GM12878 (cell line): ENCODE measurements at regions not wholly inside any gene's neighbourhood (a gene's known extent, or its start where the extent isn't known, plus 50 kb on each side); places are given as distances from the start of the nearest gene placed in this dataset.

ENCODE experiments used
- ATAC-seq: fragments of 200-7000 bp; cut with Tn5 transposase; 3 replicates; pipeline ENCODE4 v1.9.1; 2020; ENCODE audit warnings: mild to moderate bottlenecking, moderate library complexity
- BruUV-seq: library from RNA; stranded (reverse); fragments of 400-500 nt; replicated peaks from 2 replicates; lab custom pipeline; 2021; lab: Mats Ljungman, UMichigan
- CTCF ChIA-PET: fragments of 300-600 bp; sonication (Branson Sonifier 250); formaldehyde crosslinking; extraction: SDS; loops from one replicate; lab custom pipeline; 2021; ENCODE audit warnings: inconsistent platforms; lab: Yijun Ruan, JAX
- POLR2A ChIA-PET: fragments of 350-600 bp; formaldehyde crosslinking; extraction: SDS; loops from one replicate; lab custom pipeline; 2021; ENCODE audit warnings: inconsistent platforms; lab: Charles Lee
- RAD21 ChIA-PET: fragments of 300-600 bp; sonication (Branson Sonifier 250); formaldehyde crosslinking; loops from one replicate; lab custom pipeline; 2023; ENCODE audit warnings: antibody characterized with exemption; ENCODE audit not compliant: unreplicated experiment; lab: Charles Lee
- SMC1A ChIA-PET: fragments of 300-600 bp; sonication (Branson Sonifier 250); formaldehyde crosslinking; loops from one replicate; lab custom pipeline; 2023; ENCODE audit not compliant: unreplicated experiment, uncharacterized antibody; lab: Charles Lee
- DNase-seq: peaks from one replicate; pipeline ENCODE4 v3.0.0-alpha.2; 2011; ENCODE audit warnings: low read depth, low spot score
- FAIRE-seq: peaks from 3 replicates; lab custom pipeline; 2011; peaks lifted over from hg19 to GRCh38; lab: Jason Lieb, UNC
- H2AFZ ChIP-seq: 2 replicates; pipeline ENCODE4 v1.6.0; 2011; ENCODE audit warnings: low read depth, low read length, control low read depth; ENCODE audit not compliant: control insufficient read depth
- H3K27ac ChIP-seq: 2 replicates; pipeline ENCODE4 v1.5.1; 2011; ENCODE audit warnings: control low read depth; ENCODE audit not compliant: control insufficient read depth, insufficient read depth
- H3K27me3 ChIP-seq, 2 experiments: replicated peaks in 1 of 2; 2 replicates each; pipeline versions ENCODE4 v1.6.0 to v1.6.1; 2011; ENCODE audit warnings: low read length in 1 of 2; ENCODE audit not compliant: control insufficient read depth in 2 of 2, insufficient read depth in 2 of 2
- H3K36me3 ChIP-seq, 2 experiments: 2 replicates each; pipeline ENCODE4 v1.5.1; 2011; ENCODE audit warnings: low read length in 1 of 2; ENCODE audit not compliant: control insufficient read depth in 2 of 2, insufficient read depth in 2 of 2
- H3K4me1 ChIP-seq: 2 replicates; pipeline ENCODE4 v1.6.1; 2011; ENCODE audit warnings: mild to moderate bottlenecking, low read length, moderate library complexity, mixed read lengths; ENCODE audit not compliant: control insufficient read depth, insufficient read depth
- H3K4me2 ChIP-seq: 2 replicates; pipeline ENCODE4 v1.6.0; 2011; ENCODE audit warnings: control low read depth; ENCODE audit not compliant: control insufficient read depth, insufficient read depth
- H3K4me3 ChIP-seq: fragments of 200-600 bp; sonication (generic); 2 replicates; pipeline ENCODE4 v1.5.1; 2016
- H3K79me2 ChIP-seq: 2 replicates; pipeline ENCODE4 v1.6.0; 2011; ENCODE audit warnings: low read length; ENCODE audit not compliant: control insufficient read depth, insufficient read depth
- H3K9ac ChIP-seq: 2 replicates; pipeline ENCODE4 v1.8.0; 2011; ENCODE audit warnings: low read length, control low read depth, mixed read lengths; ENCODE audit not compliant: control insufficient read depth, insufficient read depth
- H3K9me3 ChIP-seq: replicated peaks from 3 replicates; pipeline ENCODE4 v1.5.1; 2011; ENCODE audit warnings: mild to moderate bottlenecking, low read length; ENCODE audit not compliant: control insufficient read depth, insufficient read depth
- H4K20me1 ChIP-seq: 2 replicates; pipeline ENCODE4 v1.6.0; 2011; ENCODE audit not compliant: control insufficient read depth, insufficient read depth
- BCL11A ChIP-seq: IDR thresholded peaks from 2 replicates; pipeline ENCODE4 v1.6.1; 2011; ENCODE audit warnings: low read depth, low read length
- BCL3 ChIP-seq: IDR thresholded peaks from 2 replicates; pipeline ENCODE4 v1.6.1; 2011; ENCODE audit warnings: borderline replicate concordance, low read depth, mild to moderate bottlenecking, moderate library complexity, low read length; ENCODE audit not compliant: insufficient read depth, poor library complexity, severe bottlenecking
- GABPA ChIP-seq: IDR thresholded peaks from 2 replicates; pipeline ENCODE4 v1.6.1; 2014; ENCODE audit warnings: antibody characterized with exemption, low read depth, mild to moderate bottlenecking, inconsistent platforms
- HCFC1 ChIP-seq: fragments of 150-350 bp; IDR thresholded peaks from 2 replicates; pipeline ENCODE4 v1.6.1; 2014; ENCODE audit warnings: low read length
- IKZF2 ChIP-seq, 2 experiments: fragments of 450-650 bp; IDR thresholded peaks; 2 replicates each; pipeline ENCODE4 v1.6.1; 2017; ENCODE audit warnings: mild to moderate bottlenecking in 2 of 2, moderate library complexity in 2 of 2
- NBN ChIP-seq: fragments of 450-650 bp; IDR thresholded peaks from 2 replicates; pipeline ENCODE4 v1.6.1; 2016
- PAX5 ChIP-seq: IDR thresholded peaks from 2 replicates; pipeline ENCODE4 v1.6.1; 2011; ENCODE audit warnings: low read depth, low read length, borderline replicate concordance
- REST ChIP-seq: IDR thresholded peaks from 2 replicates; pipeline ENCODE4 v1.6.1; 2012; ENCODE audit warnings: mild to moderate bottlenecking, low read depth, low read length
- TARDBP ChIP-seq: IDR thresholded peaks from 2 replicates; pipeline ENCODE4 v1.6.1; 2016; ENCODE audit warnings: borderline replicate concordance
- USF1 ChIP-seq: IDR thresholded peaks from 2 replicates; pipeline ENCODE4 v1.6.1; 2011; ENCODE audit warnings: borderline replicate concordance, low read depth, mild to moderate bottlenecking, moderate library complexity, mixed read lengths, low read length; ENCODE audit not compliant: insufficient read depth; ENCODE audit errors: extremely low read length
- ZNF207 ChIP-seq: fragments of 450-650 bp; IDR thresholded peaks from 2 replicates; pipeline ENCODE4 v1.6.1; 2014; ENCODE audit warnings: antibody characterized with exemption, mild to moderate bottlenecking, borderline replicate concordance
- WGBS: methylation state at CpG from one replicate; pipeline ENCODE4 v1.1.6; 2016; ENCODE audit warnings: low lambda C conversion rate; ENCODE audit not compliant: insufficient replicate concordance, insufficient coverage; ENCODE audit errors: missing lambda C conversion rate; 5-methylcytosine and 5-hydroxymethylcytosine counted together
- in situ Hi-C: fragments of 300-500 bp; cut with MboI; formaldehyde crosslinking; loops from 9 replicates; pipeline ENCODE4 v1.14.3; 2018; ENCODE audit warnings: mixed read lengths
- intact Hi-C: fragments of 100-400 bp; cut with micrococcal nuclease; formaldehyde crosslinking; loops from one replicate; pipeline ENCODE4 v1.14.2; 2022; ENCODE audit not compliant: unreplicated experiment

- RAD21 ChIA-PET, result no interaction called here
- H3K27me3 ChIP-seq, result peaks cover 2% of the 10 kb centered on the region in 2 experiments; a peak in 3 of 4 replicates
- ATAC-seq (no peak), DNase-seq (no peak)
- BruUV-seq, result no TSS peak
- H3K27ac ChIP-seq, result no peak overlapping the region
- H3K9me3 ChIP-seq, result no peaks in the 10 kb centered on the region
- no peak overlapping the region for H3K9ac ChIP-seq
- intact Hi-C loops (no loop called here), in situ Hi-C loops (no loop called here)
- H3K4me3 ChIP-seq, result no peak overlapping the region
- no peaks in the 10 kb centered on the region for H3K36me3 ChIP-seq
- TF ChIP-seq USF1 (no peak), NBN (no peak), HCFC1 (no peak), TARDBP (no peak), IKZF2 (IDR thresholded peaks at IDR 0.05) (no peak), BCL3 (no peak), ZNF207 (no peak), BCL11A (no peak), GABPA (no peak), PAX5 (no peak), REST (no peak)
- TF ChIP-seq, all 136 proteins: peak for 0
- ChIA-PET POLR2A (no interaction called here), CTCF (no interaction called here), SMC1A (no interaction called here)
- Histone ChIP-seq H4K20me1 (no peaks in the 10 kb centered on the region), H3K4me2 (no peak overlapping the region), H3K4me1 (no peaks in the 10 kb centered on the region), H3K79me2 (no peaks in the 10 kb centered on the region), H2AFZ (no peak overlapping the region)
- WGBS, result 15% methylated on average over 8 of the region's 8 CpGs
- no peak for FAIRE-seq
Measured at GRCh38 chr11:115637599-115638241, 133.5 kb upstream of the CADM1 start.
